HepG2 (cell line): ENCODE measurements at regions not wholly inside any gene's neighbourhood (a gene's known extent, or its start where the extent isn't known, plus 50 kb on each side); places are given as distances from the start of the nearest gene placed in this dataset.

ENCODE experiments used
- BCLAF1 ChIP-seq: fragments of 450-650 bp; IDR thresholded peaks from 2 replicates; pipeline ENCODE4 v1.6.1; 2017; ENCODE audit warnings: mild to moderate bottlenecking
- CBX1 ChIP-seq: IDR thresholded peaks from one replicate; pipeline ENCODE4 v1.6.1; 2016; ENCODE audit warnings: antibody characterized with exemption, low read depth
- SIX4 ChIP-seq: sonication (generic); formaldehyde crosslinking; IDR thresholded peaks from 2 replicates; pipeline ENCODE4 v1.4.0; 2020; ENCODE audit warnings: missing genetic modification reagents
- SP140L ChIP-seq: sonication (generic); formaldehyde crosslinking; IDR thresholded peaks from 2 replicates; pipeline ENCODE4 v1.4.0; 2020; ENCODE audit warnings: missing genetic modification reagents, borderline replicate concordance
- ZFP36 ChIP-seq: fragments of 150-350 bp; IDR thresholded peaks from 2 replicates; pipeline ENCODE4 v1.6.1; 2018; ENCODE audit warnings: borderline replicate concordance, low read length, low read depth; ENCODE audit not compliant: partially characterized antibody
- ZNF572 ChIP-seq: sonication (generic); formaldehyde crosslinking; IDR thresholded peaks from 2 replicates; pipeline ENCODE4 v1.5.1; 2020; ENCODE audit warnings: mild to moderate bottlenecking, missing genetic modification reagents
- ZNF710 ChIP-seq: sonication (generic); formaldehyde crosslinking; IDR thresholded peaks from 2 replicates; pipeline ENCODE4 v1.5.0; 2020; ENCODE audit warnings: mild to moderate bottlenecking, missing genetic modification reagents, borderline replicate concordance

- TF ChIP-seq ZFP36, result no peak
- TF ChIP-seq ZNF572 (CRISPR knock-in tag), result no peak
- TF ChIP-seq ZNF710 (CRISPR knock-in tag), result no peak
- no peak for TF ChIP-seq BCLAF1
- TF ChIP-seq SIX4, result no peak
- no peak for TF ChIP-seq SP140L (CRISPR knock-in tag)
- TF ChIP-seq CBX1, result no peak
Observed at GRCh38 chr13:34243403-34243802, 425.5 kb downstream of the RFC3 start.
